ENCODE measurements at regions not wholly inside any gene's neighbourhood (a gene's known extent, or its start where the extent isn't known, plus 50 kb on each side); places are given as distances from the start of the nearest gene placed in this dataset.
"Not testable (repeated sequence)": the region's sequence is repeated elsewhere in the genome, so short reads cannot be mapped to it uniquely, and the experiment has no call there.

DNA sequence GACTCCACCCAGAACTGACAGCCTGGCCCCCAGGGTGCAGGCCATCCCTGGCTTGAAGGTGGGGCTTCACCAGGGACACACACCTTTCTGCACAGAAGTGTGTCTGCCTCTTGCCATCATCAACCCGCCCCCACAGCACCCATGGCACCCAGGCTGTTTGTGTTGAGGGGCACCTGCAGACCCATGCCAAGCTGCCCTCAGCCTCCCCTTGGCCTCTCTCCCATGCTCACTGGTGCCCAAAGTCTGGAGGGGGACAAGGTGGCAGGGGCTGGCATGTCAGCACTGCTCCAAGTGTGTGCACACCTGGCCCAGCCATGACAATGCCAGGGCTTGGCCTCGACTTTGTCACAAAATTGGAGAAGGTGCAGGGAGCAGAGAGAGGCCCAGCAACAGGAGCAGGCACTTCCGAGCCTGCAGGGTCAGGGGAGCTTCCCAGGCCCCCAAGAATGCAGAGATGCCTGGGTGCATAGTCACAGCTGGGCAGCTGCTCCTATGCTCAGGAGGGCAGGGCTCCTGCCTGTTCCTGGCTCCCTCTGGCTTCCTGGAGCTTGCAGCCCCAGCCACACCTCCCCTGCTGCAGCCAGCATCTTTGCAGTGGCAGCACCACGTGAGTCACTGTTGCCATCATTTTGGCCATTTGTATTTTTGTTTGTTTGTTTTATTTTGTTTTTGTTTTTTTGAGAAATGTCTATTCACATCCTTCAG, 280.6 kb upstream of the UBE2E3 start:
- intact Hi-C loops (cut with micrococcal nuclease) = no loop called here

- intact Hi-C loops (cut with micrococcal nuclease) = no loop called here
Measured at GRCh38 chr2:180698668-180699067, 281.7 kb upstream of the UBE2E3 start.

GRCh38 chr2:180695586-180696401, 284.6 kb upstream of the UBE2E3 start:
- intact Hi-C loops (cut with micrococcal nuclease) = no loop called here

DNA sequence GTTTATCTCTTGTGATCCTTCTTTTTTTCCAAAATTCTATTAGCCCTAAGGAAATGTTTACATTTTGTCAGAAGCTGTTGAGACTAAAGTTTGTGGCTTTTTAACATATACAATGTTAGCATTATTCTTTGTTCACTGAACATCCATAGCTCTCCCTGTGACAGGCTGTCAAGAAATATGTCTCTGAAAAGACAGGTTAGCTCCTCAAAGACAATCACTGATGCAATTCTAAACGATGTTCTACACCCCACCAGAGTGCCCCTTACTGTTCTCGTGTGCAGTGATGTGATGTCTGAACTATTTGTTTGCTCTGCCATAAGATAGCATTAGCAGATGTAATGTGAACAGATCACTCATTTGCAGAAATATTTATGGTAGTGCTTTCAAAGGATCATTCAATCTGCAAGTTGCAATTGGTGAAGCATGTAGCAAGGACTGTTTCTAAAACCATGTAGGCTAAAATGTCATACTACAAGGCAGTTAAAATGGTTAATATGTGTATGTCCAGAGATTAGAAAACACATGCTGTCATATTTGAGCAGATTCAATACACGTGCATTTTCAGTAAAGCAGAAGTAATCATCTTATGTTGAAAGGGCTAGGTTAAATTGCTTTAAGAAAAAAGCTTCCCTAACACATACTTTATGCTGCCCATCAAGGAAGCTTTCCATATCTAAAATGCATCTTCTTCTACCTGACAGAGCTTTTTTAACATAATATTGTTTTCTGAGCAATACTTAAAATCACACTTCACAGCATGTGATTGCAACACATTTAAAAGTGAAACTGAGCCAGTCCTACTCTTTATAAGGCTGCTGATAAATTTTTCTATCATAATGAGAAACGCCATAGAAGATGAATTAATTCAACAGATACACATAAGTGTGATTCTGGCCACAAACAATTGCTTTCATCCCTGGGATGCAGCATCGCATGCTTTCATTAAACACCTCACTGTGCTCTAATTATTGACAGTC, 285.7 kb upstream of the UBE2E3 start:
- intact Hi-C loops (cut with micrococcal nuclease) = no loop called here

- intact Hi-C loops (cut with micrococcal nuclease) = no loop called here
Measured at GRCh38 chr2:180692322-180692721, 288.1 kb upstream of the UBE2E3 start.

DNA sequence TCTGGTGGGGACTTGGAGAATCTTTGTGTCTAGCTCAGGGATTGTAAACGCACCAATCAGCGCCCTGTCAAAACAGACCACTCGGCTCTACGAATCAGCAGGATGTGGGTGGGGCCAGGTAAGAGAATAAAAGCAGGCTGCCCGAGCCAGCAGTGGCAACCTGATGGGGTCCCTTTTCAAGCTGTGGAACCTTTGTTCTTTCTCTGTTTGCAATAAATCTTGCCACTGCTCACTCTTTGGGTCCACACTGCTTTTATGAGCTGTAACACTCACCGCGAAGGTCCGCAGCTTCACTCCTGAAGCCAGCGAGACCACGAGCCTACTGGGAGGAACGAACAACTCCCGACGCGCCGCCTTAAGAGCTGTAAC, 288.6 kb upstream of the UBE2E3 start:
- intact Hi-C loops (cut with micrococcal nuclease) = not testable (repeated sequence)

DNA sequence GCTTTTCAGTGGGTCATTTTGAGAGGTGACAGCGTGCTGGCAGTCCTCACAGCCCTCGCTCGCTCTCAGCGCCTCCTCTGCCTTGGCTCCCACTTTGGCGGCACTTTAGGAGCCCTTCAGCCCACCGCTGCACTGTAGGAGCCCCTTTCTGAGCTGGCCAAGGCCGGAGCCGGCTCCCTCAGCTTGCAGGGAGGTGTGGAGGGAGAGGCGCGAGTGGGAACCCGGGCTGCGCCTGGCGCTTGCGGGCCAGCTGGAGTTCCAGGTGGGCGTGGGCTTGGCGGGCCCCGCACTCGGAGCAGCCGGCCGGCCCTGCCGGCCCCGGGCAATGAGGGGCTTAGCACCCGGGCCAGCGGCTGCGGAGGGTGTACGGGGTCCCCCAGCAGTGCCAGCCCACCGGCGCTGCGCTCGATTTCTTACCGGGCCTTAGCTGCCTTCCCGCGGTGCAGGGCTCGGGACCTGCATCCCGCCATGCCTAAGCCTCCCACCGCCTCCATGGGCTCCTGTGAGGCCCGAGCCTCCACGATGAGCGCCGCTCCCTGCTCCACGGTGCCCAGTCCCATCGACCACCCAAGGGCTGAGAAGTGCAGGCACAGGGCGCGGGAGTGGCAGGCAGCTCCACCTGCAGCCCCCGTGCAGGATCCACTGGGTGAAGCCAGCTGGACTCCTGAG, 289.1 kb upstream of the UBE2E3 start:
- intact Hi-C loops (cut with micrococcal nuclease) = not testable (repeated sequence)

- intact Hi-C loops (cut with micrococcal nuclease) = no loop called here
Measured at GRCh38 chr2:180690611-180691010, 289.8 kb upstream of the UBE2E3 start.

DNA sequence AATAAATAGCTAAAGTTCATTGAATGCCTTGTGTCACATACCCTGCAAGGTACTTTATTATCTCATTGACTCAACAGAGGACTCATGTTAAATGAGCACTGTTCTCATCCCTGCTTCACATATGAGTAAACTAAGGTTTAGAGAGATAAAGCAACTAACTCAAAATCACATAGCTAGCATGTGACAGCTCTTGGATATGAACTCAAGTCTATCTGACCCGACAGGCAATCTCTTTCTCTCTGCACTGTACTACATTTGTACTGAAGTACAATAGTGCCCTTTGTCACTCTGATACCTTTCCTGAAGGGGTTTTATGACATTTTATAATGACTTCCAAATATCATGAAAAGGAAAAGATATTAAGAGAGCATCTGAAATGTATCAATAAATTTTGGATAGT, 297.5 kb upstream of the UBE2E3 start:
- intact Hi-C loops (cut with micrococcal nuclease) = no loop called here

GRCh38 chr2:180679693-180680092, 300.7 kb upstream of the UBE2E3 start:
- intact Hi-C loops (cut with micrococcal nuclease) = no loop called here

GRCh38 chr2:180678625-180678972, 301.8 kb upstream of the UBE2E3 start:
- intact Hi-C loops (cut with micrococcal nuclease) = no loop called here

GRCh38 chr2:180677930-180678624, 302.3 kb upstream of the UBE2E3 start:
- intact Hi-C loops (cut with micrococcal nuclease) = no loop called here

DNA sequence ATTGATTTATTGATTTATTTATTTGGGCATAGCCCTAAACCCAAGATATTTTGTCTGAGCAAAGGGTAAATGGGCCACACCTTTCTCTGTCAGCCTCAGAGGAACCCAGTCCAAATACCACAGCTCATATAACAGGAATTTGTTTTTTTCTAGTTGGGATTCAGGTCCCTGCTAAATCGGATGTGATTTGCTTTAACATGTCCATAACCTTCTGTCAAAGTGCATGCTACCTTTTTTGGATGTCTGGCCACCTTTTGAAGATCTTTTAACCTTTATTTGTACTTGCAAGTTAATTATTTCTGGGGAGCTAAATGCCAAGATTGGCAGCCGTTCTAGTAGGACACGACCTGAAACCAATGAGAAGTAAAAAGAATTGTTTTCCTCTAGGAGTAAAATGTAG, 303.2 kb upstream of the UBE2E3 start:
- intact Hi-C loops (cut with micrococcal nuclease) = no loop called here

GRCh38 chr2:180676520-180677025, 303.8 kb upstream of the UBE2E3 start:
- intact Hi-C loops (cut with micrococcal nuclease) = no loop called here

- intact Hi-C loops (cut with micrococcal nuclease) = no loop called here
Measured at GRCh38 chr2:180675170-180675569, 305.2 kb upstream of the UBE2E3 start.

DNA sequence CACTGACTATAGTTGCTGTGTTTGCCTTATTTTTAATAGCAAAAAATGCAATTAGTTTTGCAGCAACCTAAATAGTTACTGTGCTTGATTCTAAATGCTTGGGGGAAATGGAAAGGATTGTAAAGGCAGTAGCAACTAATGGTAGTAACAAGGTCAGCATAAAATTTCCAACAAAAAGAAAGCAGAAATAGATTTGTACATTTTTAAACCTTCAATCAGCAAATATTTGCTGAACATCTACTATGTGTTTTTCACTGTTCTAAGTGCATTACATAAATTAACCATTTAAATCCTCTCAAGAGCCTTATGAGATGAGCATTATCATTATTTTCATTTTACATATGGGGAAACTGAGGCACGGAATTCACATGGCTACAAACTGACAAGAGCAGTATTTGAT, 308.0 kb upstream of the UBE2E3 start:
- intact Hi-C loops (cut with micrococcal nuclease) = no loop called here

- intact Hi-C loops (cut with micrococcal nuclease) = no loop called here
Measured at GRCh38 chr2:180670302-180671003, 310.0 kb upstream of the UBE2E3 start.

DNA sequence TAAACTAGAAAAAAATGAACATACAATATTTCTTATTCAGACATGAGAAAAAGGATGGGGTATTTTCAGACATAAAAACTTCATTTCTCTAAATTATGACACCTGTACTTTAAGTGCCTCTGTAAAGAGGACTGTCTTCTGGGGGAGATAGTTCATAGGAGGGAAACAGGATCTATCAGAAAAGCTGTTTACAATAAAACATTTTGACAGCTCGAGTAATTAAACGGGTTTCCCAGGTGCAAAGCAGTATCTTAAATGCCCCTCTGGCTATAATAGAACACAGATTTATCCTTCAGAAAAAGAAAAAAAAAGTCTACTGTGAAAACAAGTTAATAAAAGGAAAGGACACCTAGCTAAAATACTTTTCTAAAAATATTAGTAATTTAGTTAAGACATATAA, 311.4 kb upstream of the UBE2E3 start:
- intact Hi-C loops (cut with micrococcal nuclease) = no loop called here

- intact Hi-C loops (cut with micrococcal nuclease) = no loop called here
Measured at GRCh38 chr2:180664507-180664906, 315.9 kb upstream of the UBE2E3 start.

- intact Hi-C loops (cut with micrococcal nuclease) = no loop called here
Measured at GRCh38 chr2:180662941-180663471, 317.4 kb upstream of the UBE2E3 start.
